ENCODE measurements at regions not wholly inside any gene's neighbourhood (a gene's known extent, or its start where the extent isn't known, plus 50 kb on each side); places are given as distances from the start of the nearest gene placed in this dataset.

DNA sequence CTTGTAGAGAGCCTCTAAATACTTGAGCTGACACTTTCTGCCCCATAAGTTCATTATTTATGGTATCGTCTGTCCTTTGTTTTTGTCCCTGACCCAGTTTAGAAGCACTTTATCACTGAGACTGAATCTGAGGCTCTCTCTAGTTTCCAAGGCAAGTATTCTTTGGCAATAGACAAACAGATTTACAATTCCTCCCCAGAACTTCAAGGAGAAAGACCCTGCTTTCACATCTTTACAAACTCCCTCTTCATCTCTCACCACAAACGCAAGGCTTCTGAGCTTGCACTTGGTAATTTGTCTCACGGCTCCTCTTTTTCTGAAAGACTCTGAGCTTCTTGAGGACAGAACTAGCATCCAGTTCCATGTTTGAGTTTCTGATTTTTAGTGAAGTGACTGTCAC is 49.8 kb upstream of the PARP11 start:
- DNase-seq: no peak
- H3K4me3 ChIP-seq (ENCODE audit: low read depth, low read length): no peak overlapping the region
- H3K9ac ChIP-seq (ENCODE audit: low read length): no peak overlapping the region
- no peak overlapping the region for H3K4me2 ChIP-seq (ENCODE audit: low read length)
- no peaks in the 10 kb centered on the region for H3K27me3 ChIP-seq (ENCODE audit: insufficient read depth, low read length)
- no CpG with 5 or more reads among the region's 3 CpGs for WGBS (ENCODE audit: extremely low coverage, insufficient coverage, insufficient read length)
- no peak overlapping the region for H2AFZ ChIP-seq (ENCODE audit: insufficient read depth, low read length, poor library complexity)
- no peak overlapping the region for H2AK5ac ChIP-seq (ENCODE audit: low read length)
- no peak overlapping the region for H3K23ac ChIP-seq (ENCODE audit: low read length)
- H3K4ac ChIP-seq (ENCODE audit: low read depth, low read length): no peak overlapping the region
- H3K79me1 ChIP-seq (ENCODE audit: low read length): peaks cover 3% of the 10 kb centered on the region
- no peak overlapping the region for H3K27ac ChIP-seq (ENCODE audit: low read depth, low read length)
- no peak overlapping the region for H2BK120ac ChIP-seq (ENCODE audit: insufficient read depth, low read length, poor library complexity)
- H3K36me3 ChIP-seq (ENCODE audit: control insufficient read depth in 1 of 2, insufficient read depth in 2 of 2, low read length in 2 of 2): no peaks in the 10 kb centered on the region
- no peak overlapping the region for H3K14ac ChIP-seq (ENCODE audit: low read length)
- H2BK5ac ChIP-seq (ENCODE audit: low read depth, low read length, poor library complexity): no peak overlapping the region
- no peak overlapping the region for H2BK12ac ChIP-seq (ENCODE audit: low read length)
- no peak overlapping the region for H4K12ac ChIP-seq (ENCODE audit: low read depth, low read length)
- H4K8ac ChIP-seq (ENCODE audit: low read depth, low read length): no peak overlapping the region
- peaks cover 4% of the 10 kb centered on the region for H3K9me3 ChIP-seq (ENCODE audit: insufficient read depth, low read depth, low read length)
- H3K4me1 ChIP-seq (ENCODE audit: control insufficient read depth in 1 of 2, insufficient read depth in 2 of 2, low read length in 2 of 2): no peaks in the 10 kb centered on the region
- H3K79me2 ChIP-seq (ENCODE audit: control insufficient read depth, insufficient read depth, low read length, poor library complexity): no peaks in the 10 kb centered on the region
- H4K91ac ChIP-seq (ENCODE audit: low read depth, low read length): no peak overlapping the region
- no peak overlapping the region for H3K18ac ChIP-seq (ENCODE audit: low read length)
